ENCODE measurements at regions not wholly inside any gene's neighbourhood (a gene's known extent, or its start where the extent isn't known, plus 50 kb on each side); places are given as distances from the start of the nearest gene placed in this dataset.

DNA sequence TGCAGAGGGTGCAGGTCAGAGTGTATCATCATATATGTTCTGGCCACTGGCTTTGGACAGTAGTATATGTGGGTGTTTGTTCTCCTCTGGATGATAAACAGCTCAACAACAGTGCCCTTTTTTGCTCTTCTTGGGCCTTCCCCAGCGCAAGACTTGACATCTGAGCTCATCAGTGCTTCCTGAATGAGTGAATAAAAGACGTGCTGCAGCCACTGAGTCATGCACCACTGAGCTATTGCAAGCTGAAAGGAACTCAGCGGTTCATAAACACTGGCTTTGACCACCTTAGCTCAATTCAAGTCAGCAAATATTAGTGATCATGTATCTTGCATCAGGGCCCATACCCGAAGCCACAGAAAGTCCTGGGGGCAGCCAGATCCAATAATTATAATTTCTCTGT, 105.3 kb upstream of the KCNG1 start:
- TF ChIP-seq, protein P1, sequence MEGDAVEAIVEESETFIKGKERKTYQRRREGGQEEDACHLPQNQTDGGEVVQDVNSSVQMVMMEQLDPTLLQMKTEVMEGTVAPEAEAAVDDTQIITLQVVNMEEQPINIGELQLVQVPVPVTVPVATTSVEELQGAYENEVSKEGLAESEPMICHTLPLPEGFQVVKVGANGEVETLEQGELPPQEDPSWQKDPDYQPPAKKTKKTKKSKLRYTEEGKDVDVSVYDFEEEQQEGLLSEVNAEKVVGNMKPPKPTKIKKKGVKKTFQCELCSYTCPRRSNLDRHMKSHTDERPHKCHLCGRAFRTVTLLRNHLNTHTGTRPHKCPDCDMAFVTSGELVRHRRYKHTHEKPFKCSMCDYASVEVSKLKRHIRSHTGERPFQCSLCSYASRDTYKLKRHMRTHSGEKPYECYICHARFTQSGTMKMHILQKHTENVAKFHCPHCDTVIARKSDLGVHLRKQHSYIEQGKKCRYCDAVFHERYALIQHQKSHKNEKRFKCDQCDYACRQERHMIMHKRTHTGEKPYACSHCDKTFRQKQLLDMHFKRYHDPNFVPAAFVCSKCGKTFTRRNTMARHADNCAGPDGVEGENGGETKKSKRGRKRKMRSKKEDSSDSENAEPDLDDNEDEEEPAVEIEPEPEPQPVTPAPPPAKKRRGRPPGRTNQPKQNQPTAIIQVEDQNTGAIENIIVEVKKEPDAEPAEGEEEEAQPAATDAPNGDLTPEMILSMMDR (IDR thresholded peaks at IDR 0.05) = no peak
- no peak for TF ChIP-seq POLR2A (IDR thresholded peaks at IDR 0.05)

Data from adrenal gland (tissue), 5 donors.